Endothelial cell of umbilical vein (primary cell): ENCODE measurements at regions not wholly inside any gene's neighbourhood (a gene's known extent, or its start where the extent isn't known, plus 50 kb on each side); places are given as distances from the start of the nearest gene placed in this dataset.

ENCODE experiments used
- BruUV-seq: library from RNA; stranded (reverse); fragments of 400-500 nt; replicated peaks from 2 replicates; lab custom pipeline; 2021; lab: Mats Ljungman, UMichigan
- CTCF ChIA-PET: fragments of 300-600, 350-600 bp; sonication (Branson Sonifier 250); formaldehyde crosslinking; loops from one replicate; lab custom pipeline; 2021; ENCODE audit warnings: antibody characterized with exemption, inconsistent platforms; lab: Charles Lee
- POLR2A ChIA-PET: fragments of 300-600, 350-600 bp; sonication (Branson Sonifier 250); formaldehyde crosslinking; loops from one replicate; lab custom pipeline; 2021; ENCODE audit warnings: antibody characterized with exemption, inconsistent platforms; lab: Charles Lee
- DNase-seq: peaks from one replicate; pipeline ENCODE4 v3.0.0-alpha.2; 2011; ENCODE audit warnings: low read depth, low spot score
- FAIRE-seq: peaks from 2 replicates; lab custom pipeline; 2011; peaks lifted over from hg19 to GRCh38; lab: Jason Lieb, UNC
- H2AFZ ChIP-seq: 2 replicates; pipeline ENCODE4 v1.6.0; 2012; ENCODE audit warnings: low read depth, low read length, control low read depth, inconsistent platforms
- H3K27ac ChIP-seq: 2 replicates; pipeline ENCODE4 v1.5.1; 2011; ENCODE audit warnings: low read depth, mild to moderate bottlenecking, control low read depth, low read length, moderate library complexity; ENCODE audit not compliant: insufficient read depth
- H3K27me3 ChIP-seq, 2 experiments: 2 replicates each; pipeline versions ENCODE4 v1.6.0 to v1.6.1; 2011; ENCODE audit warnings: low read length in 2 of 2, mixed read lengths in 1 of 2; ENCODE audit not compliant: control insufficient read depth in 2 of 2, insufficient read depth in 2 of 2
- H3K36me3 ChIP-seq, 2 experiments: 2 replicates in 1 of 2; 3 replicates in 1 of 2; pipeline ENCODE4 v1.5.1; 2011; ENCODE audit warnings: low read length in 2 of 2, mild to moderate bottlenecking in 1 of 2, moderate library complexity in 1 of 2; ENCODE audit not compliant: control insufficient read depth in 2 of 2, insufficient read depth in 2 of 2; ENCODE audit errors: extremely low read depth in 1 of 2
- H3K4me1 ChIP-seq: 3 replicates; pipeline ENCODE4 v1.5.1; 2011; ENCODE audit warnings: mild to moderate bottlenecking, low read length; ENCODE audit not compliant: control insufficient read depth, insufficient read depth; ENCODE audit errors: extremely low read depth
- H3K4me2 ChIP-seq: 2 replicates; pipeline ENCODE4 v1.6.1; 2011; ENCODE audit warnings: low read length, control low read depth, mixed read lengths; ENCODE audit not compliant: insufficient read depth
- H3K4me3 ChIP-seq, 3 experiments: fragments of 200-600 bp in 1 of 3; sonication (generic), shearing (Covaris generic) in 1 of 3; replicated peaks in 1 of 3; 2 replicates each; pipeline ENCODE4 v1.5.1; 2011 to 2016; ENCODE audit warnings: control low read depth in 3 of 3, low read length in 3 of 3, mild to moderate bottlenecking in 2 of 3, inconsistent platforms in 1 of 3, low read depth in 1 of 3, moderate library complexity in 1 of 3; ENCODE audit not compliant: insufficient read depth in 1 of 3
- H3K79me2 ChIP-seq: 2 replicates; pipeline ENCODE4 v1.6.0; 2012; ENCODE audit warnings: low read length, inconsistent platforms; ENCODE audit not compliant: control insufficient read depth, insufficient read depth
- H3K9ac ChIP-seq: replicated peaks from 2 replicates; pipeline ENCODE3; 2011; ENCODE audit warnings: low read length, control low read depth; ENCODE audit not compliant: insufficient read depth; ENCODE audit errors: extremely low read depth
- H3K9me1 ChIP-seq: replicated peaks from 3 replicates; pipeline ENCODE4 v1.6.0; 2011; ENCODE audit warnings: mild to moderate bottlenecking, low read length; ENCODE audit not compliant: control insufficient read depth, insufficient read depth; ENCODE audit errors: extremely low read depth
- H3K9me3 ChIP-seq: replicated peaks from 2 replicates; pipeline ENCODE4 v1.5.1; 2012; ENCODE audit warnings: low read length, inconsistent platforms; ENCODE audit not compliant: control insufficient read depth, insufficient read depth
- H4K20me1 ChIP-seq: replicated peaks from 2 replicates; pipeline ENCODE3; 2011; ENCODE audit warnings: mild to moderate bottlenecking, low read length; ENCODE audit not compliant: control insufficient read depth, insufficient read depth; ENCODE audit errors: extremely low read depth
- EZH2 ChIP-seq: IDR thresholded peaks from 2 replicates; pipeline ENCODE4 v1.6.1; 2012; ENCODE audit warnings: borderline replicate concordance, low read depth, mild to moderate bottlenecking, moderate library complexity, low read length, inconsistent platforms; ENCODE audit not compliant: severe bottlenecking
- FOS ChIP-seq: IDR thresholded peaks from 2 replicates; pipeline ENCODE4 v1.6.1; 2011; ENCODE audit warnings: mild to moderate bottlenecking, low read length, moderate library complexity, borderline replicate concordance; ENCODE audit not compliant: insufficient read depth
- GATA2 ChIP-seq: IDR thresholded peaks from 2 replicates; pipeline ENCODE4 v1.7.0; 2011; ENCODE audit warnings: low read depth, mild to moderate bottlenecking, moderate library complexity, mixed read lengths, low read length; ENCODE audit not compliant: insufficient read length, insufficient read depth
- JUN ChIP-seq: IDR thresholded peaks from 2 replicates; pipeline ENCODE4 v1.6.1; 2011; ENCODE audit warnings: borderline replicate concordance, low read depth; ENCODE audit not compliant: insufficient read length, insufficient read depth
- MYC ChIP-seq: IDR thresholded peaks from one replicate; pipeline ENCODE4 v1.6.1; 2011; ENCODE audit warnings: mild to moderate bottlenecking, low read depth, low read length
- POLR2A ChIP-seq: IDR thresholded peaks from 2 replicates; pipeline ENCODE4 v1.6.1; 2012; ENCODE audit warnings: low read depth, mild to moderate bottlenecking, control low read depth, low read length
- POLR2AphosphoS5 ChIP-seq: IDR thresholded peaks from 2 replicates; pipeline ENCODE4 v1.6.1; 2012; ENCODE audit warnings: low read depth, mild to moderate bottlenecking, control low read depth, low read length, moderate library complexity; ENCODE audit not compliant: insufficient read depth
- dilution Hi-C: fragments of 300-500 bp; cut with MboI; formaldehyde crosslinking; loops from one replicate; pipeline ENCODE4 v1.15.0; 2019; ENCODE audit warnings: low sequenced_read_pairs; ENCODE audit not compliant: extremely low pct_ligation_motif_present
- intact Hi-C: fragments of 100-400 bp; cut with micrococcal nuclease; formaldehyde crosslinking; loops from one replicate; pipeline ENCODE4 v1.10.0; 2022
- TF ChIP-seq, protein P1 (sequence below), 2 donors: IDR thresholded peaks; 1 replicate in 1 of 2; 2 replicates in 1 of 2; pipeline ENCODE4 v1.5.1; 2011; ENCODE audit warnings: low read length in 2 of 2, mild to moderate bottlenecking in 2 of 2, moderate library complexity in 2 of 2, control low read depth in 1 of 2, inconsistent platforms in 1 of 2, low read depth in 1 of 2; ENCODE audit not compliant: insufficient read depth in 1 of 2; ENCODE audit errors: extremely low read depth in 1 of 2
- TF ChIP-seq, protein P2 (sequence below): IDR thresholded peaks from 2 replicates; pipeline ENCODE4 v1.6.1; 2011; ENCODE audit not compliant: insufficient read depth, insufficient read length

DNA sequence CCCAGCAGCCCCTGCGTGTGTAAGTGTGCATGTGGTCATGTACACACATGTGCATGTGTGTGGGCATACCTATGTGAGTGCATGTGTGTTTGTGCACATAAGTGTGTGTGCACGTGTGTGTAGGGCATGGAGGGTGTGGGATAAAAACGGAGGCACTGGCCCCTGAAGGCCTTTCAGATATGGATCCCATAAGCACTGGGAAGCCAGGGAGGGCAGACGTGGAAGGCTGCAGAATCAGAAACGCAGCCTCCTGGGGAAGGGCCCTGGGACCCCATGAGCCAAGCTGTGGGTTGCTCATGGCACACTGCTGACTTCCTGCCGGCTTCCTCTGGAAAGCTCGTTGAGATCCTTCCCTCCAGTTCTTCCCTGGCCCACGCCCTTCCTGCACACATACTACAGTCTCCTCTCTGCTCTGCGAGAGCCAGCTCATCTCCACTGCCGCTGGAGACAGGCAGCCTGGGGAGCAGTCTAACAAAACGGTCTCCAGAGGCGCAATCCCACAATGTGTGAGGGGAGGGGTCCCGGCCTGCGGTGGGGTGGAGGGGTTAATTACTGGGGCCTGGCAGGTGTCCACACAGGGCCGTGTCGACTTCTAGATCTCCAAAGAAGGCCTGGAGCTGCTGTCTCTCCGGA, 435.2 kb upstream of the B3GAT1 start:
- DNase-seq (no peak), FAIRE-seq (no peak)
- Histone ChIP-seq H3K27ac (no peak overlapping the region), H3K9me3 (no peaks in the 10 kb centered on the region), H3K36me3 (no peaks in the 10 kb centered on the region), H3K27me3 (no peaks in the 10 kb centered on the region), H3K4me2 (no peak overlapping the region), H4K20me1 (no peaks in the 10 kb centered on the region), H3K9ac (no peak overlapping the region), H3K4me1 (no peaks in the 10 kb centered on the region), H3K79me2 (no peaks in the 10 kb centered on the region), H2AFZ (no peak overlapping the region), H3K4me3 (no peak overlapping the region), H3K9me1 (no peaks in the 10 kb centered on the region)
- ChIA-PET CTCF (no interaction called here), POLR2A (no interaction called here)
- dilution Hi-C loops (no loop called here), intact Hi-C loops (no loop called here)
- TF ChIP-seq JUN (no peak), POLR2AphosphoS5 (no peak), MYC (no peak), EZH2 (no peak), POLR2A (no peak)
- BruUV-seq: no TSS peak

DNA sequence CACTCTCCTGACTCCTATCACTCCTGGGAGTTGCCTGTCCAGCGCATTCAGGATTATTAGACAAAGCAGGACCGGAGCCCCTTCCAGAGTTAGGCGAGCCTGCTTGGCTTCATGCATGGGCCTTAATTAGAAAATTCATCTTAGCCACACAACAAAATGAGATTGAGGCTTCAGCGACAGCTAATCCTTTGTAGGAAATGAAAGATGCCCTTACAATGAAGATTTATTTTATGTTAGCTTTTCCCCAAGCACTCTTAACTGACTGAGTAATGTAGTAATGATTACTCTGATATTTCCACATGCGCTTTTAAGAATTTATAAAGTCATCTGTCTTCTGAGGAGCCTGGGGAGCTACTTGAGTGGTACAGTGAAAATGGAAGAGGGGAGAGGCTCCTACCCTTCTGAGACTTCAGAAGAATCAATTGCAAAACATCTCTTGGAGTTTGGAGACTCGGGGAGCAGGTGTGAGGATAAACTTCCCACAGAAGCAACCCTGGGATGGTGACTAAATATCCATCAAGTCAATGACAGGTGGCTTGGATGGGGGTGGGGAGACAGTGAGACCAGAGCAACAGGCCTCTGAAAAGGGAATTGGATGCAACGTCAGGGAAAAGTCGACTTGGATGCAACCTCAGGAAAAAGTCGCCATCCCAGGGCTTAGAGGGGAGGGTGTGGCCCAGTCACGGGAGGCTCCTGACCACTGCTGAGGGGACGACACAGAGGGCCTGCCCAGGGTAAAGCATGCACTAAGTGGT, 434.5 kb upstream of the B3GAT1 start:
- dilution Hi-C loops (no loop called here), intact Hi-C loops (no loop called here)
- CTCF ChIA-PET: no interaction called here
- no peaks in the 10 kb centered on the region for H3K36me3 ChIP-seq
- no peaks in the 10 kb centered on the region for H3K9me3 ChIP-seq
- no peak overlapping the region for H2AFZ ChIP-seq
- H3K4me1 ChIP-seq: no peaks in the 10 kb centered on the region
- DNase-seq: no peak
- no peaks in the 10 kb centered on the region for H3K9me1 ChIP-seq
- no peaks in the 10 kb centered on the region for H3K27me3 ChIP-seq
- no peak overlapping the region for H3K9ac ChIP-seq
- BruUV-seq: no TSS peak
- POLR2A ChIA-PET: no interaction called here
- no peak overlapping the region for H3K4me3 ChIP-seq
- no peaks in the 10 kb centered on the region for H3K79me2 ChIP-seq
- no peak overlapping the region for H3K27ac ChIP-seq
- TF ChIP-seq POLR2AphosphoS5 (no peak), GATA2 (no peak), EZH2 (no peak), JUN (no peak), MYC (no peak), POLR2A (no peak), FOS (no peak)
- TF ChIP-seq, protein P1, sequence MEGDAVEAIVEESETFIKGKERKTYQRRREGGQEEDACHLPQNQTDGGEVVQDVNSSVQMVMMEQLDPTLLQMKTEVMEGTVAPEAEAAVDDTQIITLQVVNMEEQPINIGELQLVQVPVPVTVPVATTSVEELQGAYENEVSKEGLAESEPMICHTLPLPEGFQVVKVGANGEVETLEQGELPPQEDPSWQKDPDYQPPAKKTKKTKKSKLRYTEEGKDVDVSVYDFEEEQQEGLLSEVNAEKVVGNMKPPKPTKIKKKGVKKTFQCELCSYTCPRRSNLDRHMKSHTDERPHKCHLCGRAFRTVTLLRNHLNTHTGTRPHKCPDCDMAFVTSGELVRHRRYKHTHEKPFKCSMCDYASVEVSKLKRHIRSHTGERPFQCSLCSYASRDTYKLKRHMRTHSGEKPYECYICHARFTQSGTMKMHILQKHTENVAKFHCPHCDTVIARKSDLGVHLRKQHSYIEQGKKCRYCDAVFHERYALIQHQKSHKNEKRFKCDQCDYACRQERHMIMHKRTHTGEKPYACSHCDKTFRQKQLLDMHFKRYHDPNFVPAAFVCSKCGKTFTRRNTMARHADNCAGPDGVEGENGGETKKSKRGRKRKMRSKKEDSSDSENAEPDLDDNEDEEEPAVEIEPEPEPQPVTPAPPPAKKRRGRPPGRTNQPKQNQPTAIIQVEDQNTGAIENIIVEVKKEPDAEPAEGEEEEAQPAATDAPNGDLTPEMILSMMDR (IDR thresholded peaks at IDR 0.05; ENCODE audit: extremely low read depth in 1 of 2, insufficient read depth in 1 of 2, low read depth in 1 of 2, low read length in 2 of 2): no peak
- TF ChIP-seq, protein P2, sequence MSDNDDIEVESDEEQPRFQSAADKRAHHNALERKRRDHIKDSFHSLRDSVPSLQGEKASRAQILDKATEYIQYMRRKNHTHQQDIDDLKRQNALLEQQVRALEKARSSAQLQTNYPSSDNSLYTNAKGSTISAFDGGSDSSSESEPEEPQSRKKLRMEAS: no peak
- H3K4me2 ChIP-seq: no peak overlapping the region
- no peak for FAIRE-seq
- H4K20me1 ChIP-seq: no peaks in the 10 kb centered on the region
